H1 (cell line): ENCODE measurements at regions not wholly inside any gene's neighbourhood (a gene's known extent, or its start where the extent isn't known, plus 50 kb on each side); places are given as distances from the start of the nearest gene placed in this dataset.

Experiments used
- CTCF ChIA-PET: fragments of 300-600 bp; sonication (Branson Sonifier 250); formaldehyde crosslinking; loops from one replicate; lab custom pipeline; 2021; ENCODE audit not compliant: partially characterized antibody; lab: Charles Lee
- POLR2A ChIA-PET: fragments of 300-600 bp; sonication (Branson Sonifier 250); formaldehyde crosslinking; loops from one replicate; lab custom pipeline; 2021; ENCODE audit warnings: inconsistent platforms; ENCODE audit not compliant: partially characterized antibody; lab: Charles Lee
- DNase-seq, 2 experiments: peaks; one replicate each; pipeline versions ENCODE4 v3.0.0 to v3.0.0-alpha.2; 2010 to 2022; ENCODE audit warnings: low spot score in 2 of 2, low read depth in 1 of 2, mixed read lengths in 1 of 2
- FAIRE-seq: peaks from 2 replicates; lab custom pipeline; 2011; peaks lifted over from hg19 to GRCh38; lab: Jason Lieb, UNC
- H2AFZ ChIP-seq: 2 replicates; pipeline ENCODE4 v1.8.1; 2012; ENCODE audit warnings: low read length, inconsistent platforms
- H2AK5ac ChIP-seq: 2 replicates; pipeline ENCODE4 v1.6.1; 2013; ENCODE audit warnings: low read depth, low read length
- H2BK120ac ChIP-seq: replicated peaks from 2 replicates; pipeline ENCODE3; 2013; ENCODE audit warnings: low read depth, low read length, inconsistent platforms
- H2BK12ac ChIP-seq: 2 replicates; pipeline ENCODE4 v1.6.1; 2013; ENCODE audit warnings: low read depth, low read length
- H2BK15ac ChIP-seq: 2 replicates; pipeline ENCODE4 v1.6.1; 2013; ENCODE audit warnings: low read length
- H2BK20ac ChIP-seq: 2 replicates; pipeline ENCODE4 v1.6.1; 2013; ENCODE audit warnings: low read length
- H2BK5ac ChIP-seq: 2 replicates; pipeline ENCODE4 v1.6.1; 2013; ENCODE audit warnings: low read depth, low read length
- H3K14ac ChIP-seq: 2 replicates; pipeline ENCODE4 v1.6.1; 2013; ENCODE audit warnings: inconsistent platforms; ENCODE audit not compliant: insufficient read length
- H3K18ac ChIP-seq: 2 replicates; pipeline ENCODE4 v1.6.1; 2013; ENCODE audit warnings: low read length; ENCODE audit errors: extremely low read depth
- H3K23ac ChIP-seq: 2 replicates; pipeline ENCODE4 v1.6.1; 2013; ENCODE audit warnings: inconsistent platforms; ENCODE audit not compliant: insufficient read length
- H3K23me2 ChIP-seq: 2 replicates; pipeline ENCODE4 v1.6.1; 2013; ENCODE audit warnings: low read depth, low read length
- H3K27ac ChIP-seq: 2 replicates; pipeline ENCODE4 v1.6.1; 2011; ENCODE audit warnings: low read depth, low read length, inconsistent platforms
- H3K27me3 ChIP-seq, 4 experiments: replicated peaks in 1 of 4; 1 replicate in 1 of 4; 2 replicates in 3 of 4; pipeline versions ENCODE4 v1.6.1 to v1.8.1; 2011 to 2013; ENCODE audit warnings: low read length in 3 of 4, mild to moderate bottlenecking in 3 of 4, inconsistent platforms in 2 of 4, mixed read lengths in 2 of 4, moderate library complexity in 1 of 4; ENCODE audit not compliant: control insufficient read depth in 3 of 4, insufficient read depth in 3 of 4; ENCODE audit errors: extremely low read depth in 1 of 4
- H3K36me3 ChIP-seq, 4 experiments: 2 replicates each; pipeline versions ENCODE4 v1.6.1 to v1.8.1; 2011 to 2013; ENCODE audit warnings: mild to moderate bottlenecking in 4 of 4, low read length in 3 of 4, moderate library complexity in 2 of 4, control low read depth in 1 of 4, inconsistent platforms in 1 of 4; ENCODE audit not compliant: insufficient read depth in 4 of 4, control insufficient read depth in 2 of 4
- H3K4ac ChIP-seq: replicated peaks from 2 replicates; pipeline ENCODE3; 2013; ENCODE audit warnings: low read length, low read depth, mixed read lengths, inconsistent platforms; ENCODE audit not compliant: insufficient read length
- H3K4me1 ChIP-seq, 4 experiments: replicated peaks in 1 of 4; 1 replicate in 1 of 4; 2 replicates in 3 of 4; pipeline versions ENCODE4 v1.6.1 to v1.8.1; 2011 to 2013; ENCODE audit warnings: low read length in 3 of 4, inconsistent platforms in 2 of 4, mixed read lengths in 1 of 4; ENCODE audit not compliant: insufficient read depth in 4 of 4, control insufficient read depth in 3 of 4
- H3K4me2 ChIP-seq, 2 experiments: 2 replicates each; pipeline versions ENCODE4 v1.6.1 to v1.8.1; 2011 to 2013; ENCODE audit warnings: low read depth in 2 of 2, low read length in 2 of 2, control low read depth in 1 of 2, inconsistent platforms in 1 of 2, mild to moderate bottlenecking in 1 of 2; ENCODE audit not compliant: insufficient read depth in 1 of 2
- H3K4me3 ChIP-seq, 4 experiments: fragments of 200-600, 300-600 bp in 1 of 4; sonication (generic), shearing (Covaris generic), sonication (Bioruptor Twin) in 1 of 4; 2 replicates each; pipeline versions ENCODE4 v1.5.1 to v1.8.1; 2011 to 2016; ENCODE audit warnings: low read length in 4 of 4, low read depth in 3 of 4, control low read depth in 2 of 4, inconsistent platforms in 2 of 4, mild to moderate bottlenecking in 2 of 4, mixed read lengths in 1 of 4, moderate library complexity in 1 of 4; ENCODE audit not compliant: insufficient read depth in 2 of 4; ENCODE audit errors: extremely low read depth in 1 of 4
- H3K56ac ChIP-seq: replicated peaks from 2 replicates; pipeline ENCODE3; 2013; ENCODE audit warnings: low read depth, mild to moderate bottlenecking, mixed read lengths, low read length, inconsistent platforms; ENCODE audit not compliant: insufficient read length
- H3K79me1 ChIP-seq: 2 replicates; pipeline ENCODE4 v1.6.1; 2013; ENCODE audit warnings: low read depth, low read length, control low read depth
- H3K79me2 ChIP-seq, 2 experiments: 2 replicates each; pipeline versions ENCODE4 v1.6.1 to v1.8.1; 2012 to 2013; ENCODE audit warnings: low read length in 2 of 2, mild to moderate bottlenecking in 2 of 2, inconsistent platforms in 1 of 2; ENCODE audit not compliant: insufficient read depth in 2 of 2, control insufficient read depth in 1 of 2
- H3K9ac ChIP-seq, 4 experiments: replicated peaks in 1 of 4; 1 replicate in 1 of 4; 2 replicates in 3 of 4; pipeline versions ENCODE4 v1.6.1 to v1.8.1; 2011 to 2013; ENCODE audit warnings: low read depth in 3 of 4, low read length in 3 of 4, control low read depth in 2 of 4, mild to moderate bottlenecking in 2 of 4, moderate library complexity in 2 of 4, inconsistent platforms in 1 of 4; ENCODE audit errors: extremely low read depth in 1 of 4
- H3K9me3 ChIP-seq, 2 experiments: 2 replicates each; pipeline versions ENCODE4 v1.6.1 to v1.8.1; 2012 to 2013; ENCODE audit warnings: mild to moderate bottlenecking in 2 of 2, moderate library complexity in 2 of 2, control low read depth in 1 of 2, inconsistent platforms in 1 of 2, low read depth in 1 of 2, low read length in 1 of 2, mixed read lengths in 1 of 2; ENCODE audit not compliant: insufficient read depth in 2 of 2
- H4K20me1 ChIP-seq, 2 experiments: replicated peaks in 1 of 2; 2 replicates each; pipeline versions ENCODE3 to v1.8.1; 2011 to 2013; ENCODE audit warnings: inconsistent platforms in 2 of 2, low read length in 2 of 2, mild to moderate bottlenecking in 1 of 2; ENCODE audit not compliant: insufficient read depth in 2 of 2, control insufficient read depth in 1 of 2
- H4K5ac ChIP-seq: 2 replicates; pipeline ENCODE4 v1.6.1; 2013; ENCODE audit warnings: low read length, low read depth, mixed read lengths, inconsistent platforms; ENCODE audit not compliant: insufficient read length
- H4K8ac ChIP-seq: 2 replicates; pipeline ENCODE4 v1.8.0; 2013; ENCODE audit warnings: mild to moderate bottlenecking, moderate library complexity, low read length, inconsistent platforms; ENCODE audit not compliant: insufficient read depth; ENCODE audit errors: extremely low read depth
- H4K91ac ChIP-seq: replicated peaks from 2 replicates; pipeline ENCODE3; 2013; ENCODE audit warnings: low read length, mixed read lengths, inconsistent platforms; ENCODE audit not compliant: insufficient read length
- EZH2 ChIP-seq: fragments of 200-600 bp; sonication (generic); IDR thresholded peaks from 2 replicates; pipeline ENCODE4 v1.7.1; 2012; ENCODE audit warnings: low read depth, mild to moderate bottlenecking, moderate library complexity, low read length, inconsistent platforms; ENCODE audit not compliant: severe bottlenecking
- MAX ChIP-seq: IDR thresholded peaks from 2 replicates; pipeline ENCODE4 v1.6.1; 2012; ENCODE audit warnings: inconsistent platforms
- RNF2 ChIP-seq: fragments of 200-900, 300-1000 bp; sonication (generic); IDR thresholded peaks from 2 replicates; pipeline ENCODE4 v1.7.1; 2016; ENCODE audit warnings: borderline replicate concordance, low read depth, mild to moderate bottlenecking, antibody characterized with exemption, low read length; ENCODE audit not compliant: poor library complexity, severe bottlenecking; ENCODE audit errors: missing control alignments
- SIN3A ChIP-seq, 2 experiments: IDR thresholded peaks in 1 of 2; conservative IDR thresholded peaks in 1 of 2; 2 replicates each; pipeline ENCODE4 v1.6.1; 2011 to 2012; ENCODE audit warnings: low read length in 2 of 2, improper control_type of control experiment in 1 of 2, low read depth in 1 of 2, mild to moderate bottlenecking in 1 of 2
- USF2 ChIP-seq: IDR thresholded peaks from 2 replicates; pipeline ENCODE4 v1.6.1; 2011; ENCODE audit warnings: low read length, improper control_type of control experiment
- WGBS, 2 experiments: shearing (Covaris generic) in 1 of 2; methylation state at CpG; one replicate each; pipeline versions ENCODE4 v1.1.6 to v1.1.7; 2013 to 2015; ENCODE audit warnings: low lambda C conversion rate in 2 of 2, mixed read lengths in 2 of 2, inconsistent platforms in 1 of 2, low coverage in 1 of 2, missing lambda C conversion rate in 1 of 2; ENCODE audit not compliant: insufficient replicate concordance in 2 of 2, insufficient coverage in 1 of 2, insufficient read length in 1 of 2; ENCODE audit errors: extremely low coverage in 1 of 2, missing lambda C conversion rate in 1 of 2; 5-methylcytosine and 5-hydroxymethylcytosine counted together

- no peak overlapping the region for H4K91ac ChIP-seq
- no peak for TF ChIP-seq EZH2
- TF ChIP-seq MAX: no peak
- TF ChIP-seq SIN3A (conservative IDR thresholded peaks at IDR 0.05 in 1 of 2, IDR thresholded peaks at IDR 0.05 in 1 of 2; ENCODE audit: low read depth in 1 of 2, low read length in 2 of 2): no peak
- TF ChIP-seq RNF2: no peak
- no peak for TF ChIP-seq USF2
- H2BK12ac ChIP-seq: no peak overlapping the region
- H2AK5ac ChIP-seq: no peak overlapping the region
- no peaks in the 10 kb centered on the region for H3K4me1 ChIP-seq
- no peak overlapping the region for H3K27ac ChIP-seq
- no peak overlapping the region for H3K4ac ChIP-seq
- no peak overlapping the region for H3K56ac ChIP-seq
- no peaks in the 10 kb centered on the region for H3K79me2 ChIP-seq
- no peaks in the 10 kb centered on the region for H3K23me2 ChIP-seq
- no peaks in the 10 kb centered on the region for H3K9me3 ChIP-seq
- no peaks in the 10 kb centered on the region for H3K36me3 ChIP-seq
- no peak overlapping the region for H2BK15ac ChIP-seq
- no peak overlapping the region for H3K14ac ChIP-seq
- ChIA-PET POLR2A (no interaction called here), CTCF (interaction anchor here (0.6 kb wide), 1 partner anchor 400 kb away, joined by 3 read pairs; no protein-coding TSS in a partner anchor)
- H2BK5ac ChIP-seq: no peak overlapping the region
- no peak overlapping the region for H3K18ac ChIP-seq
- H3K4me2 ChIP-seq: no peak overlapping the region
- H4K5ac ChIP-seq: no peak overlapping the region
- no peak overlapping the region for H3K4me3 ChIP-seq
- DNase-seq (no peak), FAIRE-seq (no peak)
- no peaks in the 10 kb centered on the region for H3K79me1 ChIP-seq
- no peak overlapping the region for H4K8ac ChIP-seq
- no peak overlapping the region for H2BK20ac ChIP-seq
- H4K20me1 ChIP-seq: no peaks in the 10 kb centered on the region
- no peaks in the 10 kb centered on the region for H3K27me3 ChIP-seq
- H3K9ac ChIP-seq: no peak overlapping the region
- 100% methylated on average over 1 of the region's 1 CpG; no CpG with 5 or more reads in 1 of the 2 experiments for WGBS, 2 experiments
- H2AFZ ChIP-seq: no peak overlapping the region
- no peak overlapping the region for H2BK120ac ChIP-seq
- H3K23ac ChIP-seq: no peak overlapping the region
Observed at GRCh38 chr5:165695796-165696195, 2190.4 kb downstream of the MAT2B start.
